Peyer's patch (tissue), 4 donors: ENCODE measurements at regions not wholly inside any gene's neighbourhood (a gene's known extent, or its start where the extent isn't known, plus 50 kb on each side); places are given as distances from the start of the nearest gene placed in this dataset.

Experiments
- CTCF ChIP-seq, 6 experiments: fragments of 450-650 bp in 4 of 6; fragments of 200-600 bp in 2 of 6; sonication (generic) in 1 of 6; IDR thresholded peaks; one replicate each; pipeline ENCODE4 v1.5.1; 2017 to 2019; ENCODE audit warnings: antibody characterized with exemption in 6 of 6, mild to moderate bottlenecking in 3 of 6, moderate library complexity in 1 of 6
- POLR2A ChIP-seq, 2 donors: fragments of 450-650 bp; IDR thresholded peaks; one replicate each; pipeline ENCODE4 v1.5.1; 2017; ENCODE audit warnings: antibody characterized with exemption in 2 of 2, mild to moderate bottlenecking in 2 of 2, moderate library complexity in 2 of 2

GRCh38 chr1:87999852-88000251 lies 671.2 kb downstream of the LMO4 start:
- TF ChIP-seq CTCF (IDR thresholded peaks at IDR 0.05) (no peak), POLR2A (IDR thresholded peaks at IDR 0.05) (no peak)
